KMS-11 (cell line): ENCODE measurements at regions not wholly inside any gene's neighbourhood (a gene's known extent, or its start where the extent isn't known, plus 50 kb on each side); places are given as distances from the start of the nearest gene placed in this dataset.

Experiments
- H2AFZ ChIP-seq: fragments of 200-600 bp; sonication (generic); 2 replicates; pipeline ENCODE4 v1.6.1; 2016; ENCODE audit warnings: antibody characterized with exemption, mixed run types, low read depth
- H3K27ac ChIP-seq: fragments of 200-600 bp; sonication (generic); 2 replicates; pipeline ENCODE4 v1.6.1; 2016; ENCODE audit warnings: mild to moderate bottlenecking, mixed run types
- H3K27me3 ChIP-seq: fragments of 200-600 bp; sonication (generic); 2 replicates; pipeline ENCODE4 v1.6.1; 2017; ENCODE audit warnings: mild to moderate bottlenecking, low read depth, mixed run types, moderate library complexity; ENCODE audit not compliant: insufficient read depth
- H3K36me3 ChIP-seq: fragments of 200-600 bp; sonication (generic); 2 replicates; pipeline ENCODE4 v1.6.1; 2017; ENCODE audit warnings: mild to moderate bottlenecking, mixed run types; ENCODE audit not compliant: insufficient read depth
- H3K4me1 ChIP-seq: fragments of 200-600 bp; sonication (generic); 2 replicates; pipeline ENCODE4 v1.6.1; 2016; ENCODE audit warnings: mild to moderate bottlenecking, low read depth, mixed run types; ENCODE audit not compliant: poor library complexity, severe bottlenecking
- H3K4me2 ChIP-seq: fragments of 200-600 bp; sonication (generic); 2 replicates; pipeline ENCODE4 v1.7.0; 2016; ENCODE audit warnings: mild to moderate bottlenecking, mixed run types
- H3K4me3 ChIP-seq: fragments of 200-600 bp; sonication (generic); IDR thresholded peaks from 2 replicates; pipeline ENCODE4 v1.6.1; 2017; ENCODE audit warnings: low read depth, low read length, mixed read lengths; ENCODE audit not compliant: insufficient read depth
- H3K79me2 ChIP-seq: fragments of 200-600 bp; sonication (generic); 2 replicates; pipeline ENCODE4 v1.6.1; 2016; ENCODE audit warnings: low read depth, mixed run types; ENCODE audit not compliant: insufficient read depth
- H3K9ac ChIP-seq: fragments of 200-600 bp; sonication (generic); 2 replicates; pipeline ENCODE4 v1.6.1; 2016; ENCODE audit warnings: mild to moderate bottlenecking, mixed run types
- H4K20me1 ChIP-seq: fragments of 200-600 bp; sonication (generic); 2 replicates; pipeline ENCODE4 v1.6.1; 2016; ENCODE audit warnings: mild to moderate bottlenecking, mixed run types; ENCODE audit not compliant: insufficient read depth
- TF ChIP-seq, protein P1 (sequence below): fragments of 200-600 bp; sonication (generic); conservative IDR thresholded peaks from 2 replicates; pipeline ENCODE4 v1.6.1; 2017; ENCODE audit warnings: low read depth, mild to moderate bottlenecking, antibody characterized with exemption, low read length, moderate library complexity, mixed read lengths

GRCh38 chr3:67856718-67857117 lies 202.3 kb upstream of the SUCLG2 start:
- H3K36me3 ChIP-seq = no peaks in the 10 kb centered on the region
- H2AFZ ChIP-seq = no peak overlapping the region
- TF ChIP-seq, protein P1, sequence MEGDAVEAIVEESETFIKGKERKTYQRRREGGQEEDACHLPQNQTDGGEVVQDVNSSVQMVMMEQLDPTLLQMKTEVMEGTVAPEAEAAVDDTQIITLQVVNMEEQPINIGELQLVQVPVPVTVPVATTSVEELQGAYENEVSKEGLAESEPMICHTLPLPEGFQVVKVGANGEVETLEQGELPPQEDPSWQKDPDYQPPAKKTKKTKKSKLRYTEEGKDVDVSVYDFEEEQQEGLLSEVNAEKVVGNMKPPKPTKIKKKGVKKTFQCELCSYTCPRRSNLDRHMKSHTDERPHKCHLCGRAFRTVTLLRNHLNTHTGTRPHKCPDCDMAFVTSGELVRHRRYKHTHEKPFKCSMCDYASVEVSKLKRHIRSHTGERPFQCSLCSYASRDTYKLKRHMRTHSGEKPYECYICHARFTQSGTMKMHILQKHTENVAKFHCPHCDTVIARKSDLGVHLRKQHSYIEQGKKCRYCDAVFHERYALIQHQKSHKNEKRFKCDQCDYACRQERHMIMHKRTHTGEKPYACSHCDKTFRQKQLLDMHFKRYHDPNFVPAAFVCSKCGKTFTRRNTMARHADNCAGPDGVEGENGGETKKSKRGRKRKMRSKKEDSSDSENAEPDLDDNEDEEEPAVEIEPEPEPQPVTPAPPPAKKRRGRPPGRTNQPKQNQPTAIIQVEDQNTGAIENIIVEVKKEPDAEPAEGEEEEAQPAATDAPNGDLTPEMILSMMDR = no peak
- no peaks in the 10 kb centered on the region for H3K79me2 ChIP-seq
- no peak overlapping the region for H3K4me2 ChIP-seq
- no peaks in the 10 kb centered on the region for H3K27me3 ChIP-seq
- no peaks in the 10 kb centered on the region for H3K4me1 ChIP-seq
- no peaks in the 10 kb centered on the region for H4K20me1 ChIP-seq
- H3K4me3 ChIP-seq = no peak overlapping the region
- H3K9ac ChIP-seq = no peak overlapping the region
- H3K27ac ChIP-seq = no peak overlapping the region

DNA sequence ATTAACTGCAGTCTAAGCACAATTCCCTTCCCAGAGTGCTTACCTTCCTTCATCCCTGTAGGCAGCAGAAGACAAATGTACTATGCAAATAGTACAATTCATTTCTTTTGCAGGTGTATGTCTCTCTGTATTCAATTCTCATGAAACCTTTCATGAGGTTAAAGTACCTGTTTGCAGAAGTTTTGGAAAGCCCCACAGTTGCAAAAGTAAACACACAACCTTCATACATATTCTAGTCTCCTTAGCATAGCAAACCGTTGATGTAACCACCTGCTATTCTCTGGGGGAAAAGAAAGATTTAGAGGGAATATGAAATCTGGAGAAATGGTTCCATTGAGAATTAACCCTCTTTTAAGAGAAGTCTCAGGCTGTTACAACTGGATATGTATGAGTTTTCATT lies 200.3 kb upstream of the SUCLG2 start:
- TF ChIP-seq, protein P1 = no peak
- H3K4me2 ChIP-seq = no peak overlapping the region

DNA sequence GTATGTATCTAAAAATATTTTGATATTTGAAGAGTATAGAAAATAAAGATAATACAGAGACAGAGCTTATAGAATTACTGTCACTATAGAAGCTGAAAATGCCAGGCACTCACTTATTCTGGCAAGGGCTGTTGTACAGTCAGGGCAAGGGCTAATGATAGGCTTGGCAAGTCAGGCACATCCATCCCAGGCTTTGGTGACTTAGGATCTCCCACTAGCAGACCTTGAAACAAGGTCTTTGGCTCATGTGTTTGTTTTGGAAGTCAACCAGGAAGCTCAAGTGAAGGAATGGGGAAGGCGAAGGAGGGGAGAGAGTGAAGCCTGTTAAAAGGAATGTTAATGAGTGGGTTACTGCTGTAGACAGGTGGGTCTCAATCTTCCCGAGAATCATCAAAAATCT lies 199.1 kb upstream of the SUCLG2 start:
- Histone ChIP-seq H3K36me3 (no peaks in the 10 kb centered on the region), H3K9ac (no peak overlapping the region), H3K4me2 (no peak overlapping the region), H3K4me1 (no peaks in the 10 kb centered on the region), H3K27me3 (no peaks in the 10 kb centered on the region), H3K4me3 (no peak overlapping the region), H3K79me2 (no peaks in the 10 kb centered on the region), H4K20me1 (no peaks in the 10 kb centered on the region), H3K27ac (no peak overlapping the region), H2AFZ (no peak overlapping the region)
- TF ChIP-seq, protein P1 = no peak

More for the DNA sequence above, 200.3 kb upstream of the SUCLG2 start:
- H3K4me1 ChIP-seq = no peaks in the 10 kb centered on the region
- no peaks in the 10 kb centered on the region for H3K36me3 ChIP-seq
- no peaks in the 10 kb centered on the region for H4K20me1 ChIP-seq
- H3K9ac ChIP-seq = no peak overlapping the region
- H3K27ac ChIP-seq = no peak overlapping the region
- no peak overlapping the region for H3K4me3 ChIP-seq
- no peaks in the 10 kb centered on the region for H3K27me3 ChIP-seq
- H2AFZ ChIP-seq = no peak overlapping the region
- no peaks in the 10 kb centered on the region for H3K79me2 ChIP-seq

- H3K79me2 ChIP-seq = no peaks in the 10 kb centered on the region
- H2AFZ ChIP-seq = no peak overlapping the region
- no peaks in the 10 kb centered on the region for H3K4me1 ChIP-seq
- no peak overlapping the region for H3K27ac ChIP-seq
- H3K36me3 ChIP-seq = no peaks in the 10 kb centered on the region
- H3K27me3 ChIP-seq = no peaks in the 10 kb centered on the region
- H4K20me1 ChIP-seq = no peaks in the 10 kb centered on the region
- TF ChIP-seq, protein P1 = no peak
- no peak overlapping the region for H3K9ac ChIP-seq
- H3K4me2 ChIP-seq = no peak overlapping the region
- H3K4me3 ChIP-seq = no peak overlapping the region
Observed at GRCh38 chr3:67848299-67848698, 193.9 kb upstream of the SUCLG2 start.
